ENCODE measurements at regions not wholly inside any gene's neighbourhood (a gene's known extent, or its start where the extent isn't known, plus 50 kb on each side); places are given as distances from the start of the nearest gene placed in this dataset.
"Not testable (repeated sequence)": the region's sequence is repeated elsewhere in the genome, so short reads cannot be mapped to it uniquely, and the experiment has no call there.

DNA sequence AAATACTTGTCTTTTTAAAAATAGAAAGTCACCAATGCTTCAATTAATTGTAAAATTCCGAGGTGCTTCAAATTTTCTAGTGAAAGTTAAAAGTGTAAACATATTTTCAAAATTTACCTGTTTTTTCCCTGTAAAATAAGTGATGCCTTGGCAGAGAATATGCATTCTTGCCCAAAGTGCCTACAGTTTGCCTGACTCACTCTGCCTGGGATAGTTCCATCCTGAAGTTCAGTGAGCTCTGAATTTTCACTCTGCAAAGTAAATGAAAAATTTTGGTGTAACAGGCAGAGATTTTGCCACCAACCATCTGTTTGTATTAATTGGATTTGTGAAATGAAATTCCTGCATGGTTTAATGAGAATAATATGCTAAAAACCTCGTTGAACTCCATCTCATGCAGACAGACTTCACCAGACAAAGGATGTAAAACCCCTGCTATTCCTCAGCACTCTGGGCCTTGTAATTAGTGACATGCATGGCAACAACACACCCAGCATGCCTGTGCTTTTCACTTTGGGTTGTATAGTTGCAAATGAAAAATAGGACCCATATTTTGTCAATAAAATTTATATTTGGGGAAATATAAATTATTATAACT is 117.4 kb upstream of the GNAI1 start:
- no peak for ATAC-seq (ENCODE audit: low read depth in 2 of 2)
- peaks cover 0 to 10% (median 3%) of the 10 kb centered on the region in 4 donors for H3K4me1 Mint-ChIP-seq
- no peaks in the 10 kb centered on the region for H3K27me3 ChIP-seq (ENCODE audit: control insufficient read depth, insufficient read depth, low read length)
- H3K9me3 Mint-ChIP-seq: peaks cover 0 to 16% (median 7%) of the 10 kb centered on the region in 7 donors
- H3K36me3 Mint-ChIP-seq: no peaks in the 10 kb centered on the region
- DNase-seq: no peak
- H3K9me3 ChIP-seq (ENCODE audit: control insufficient read depth in 2 of 2, low read length in 2 of 2): no peaks in the 10 kb centered on the region
- no peaks in the 10 kb centered on the region for H3K27me3 Mint-ChIP-seq
- no peak overlapping the region for H3K4me3 Mint-ChIP-seq
- no peak overlapping the region for H3K4me3 ChIP-seq (ENCODE audit: low read depth, low read length)
- no peaks in the 10 kb centered on the region for H3K4me1 ChIP-seq (ENCODE audit: control insufficient read depth, insufficient read depth, low read length, poor library complexity, severe bottlenecking)
- H3K27ac Mint-ChIP-seq: no peak overlapping the region
- no peak overlapping the region for H3K27ac ChIP-seq (ENCODE audit: insufficient read depth, low read length, poor library complexity, severe bottlenecking)
- no peaks in the 10 kb centered on the region for H3K36me3 ChIP-seq (ENCODE audit: control insufficient read depth, insufficient read depth, low read length)

- no peaks in the 10 kb centered on the region for H3K9me3 ChIP-seq (ENCODE audit: control insufficient read depth in 2 of 2, low read length in 2 of 2)
- H3K27me3 Mint-ChIP-seq: no peaks in the 10 kb centered on the region
- no peak overlapping the region for H3K4me3 Mint-ChIP-seq
- no peaks in the 10 kb centered on the region for H3K27me3 ChIP-seq (ENCODE audit: control insufficient read depth, insufficient read depth, low read length)
- no peak overlapping the region for H3K27ac Mint-ChIP-seq
- ATAC-seq (ENCODE audit: low read depth in 2 of 2) (no peak), DNase-seq (no peak)
- H3K36me3 Mint-ChIP-seq: no peaks in the 10 kb centered on the region
- no peak overlapping the region for H3K27ac ChIP-seq (ENCODE audit: insufficient read depth, low read length, poor library complexity, severe bottlenecking)
- no peak overlapping the region for H3K4me3 ChIP-seq (ENCODE audit: low read depth, low read length)
- H3K9me3 Mint-ChIP-seq: peaks cover 0 to 10% (median 5%) of the 10 kb centered on the region in 7 donors
- H3K4me1 ChIP-seq (ENCODE audit: control insufficient read depth, insufficient read depth, low read length, poor library complexity, severe bottlenecking): no peaks in the 10 kb centered on the region
- no peaks in the 10 kb centered on the region for H3K36me3 ChIP-seq (ENCODE audit: control insufficient read depth, insufficient read depth, low read length)
- no peaks in the 10 kb centered on the region for H3K4me1 Mint-ChIP-seq
Observed at GRCh38 chr7:80014511-80014910, 120.1 kb upstream of the GNAI1 start.

DNA sequence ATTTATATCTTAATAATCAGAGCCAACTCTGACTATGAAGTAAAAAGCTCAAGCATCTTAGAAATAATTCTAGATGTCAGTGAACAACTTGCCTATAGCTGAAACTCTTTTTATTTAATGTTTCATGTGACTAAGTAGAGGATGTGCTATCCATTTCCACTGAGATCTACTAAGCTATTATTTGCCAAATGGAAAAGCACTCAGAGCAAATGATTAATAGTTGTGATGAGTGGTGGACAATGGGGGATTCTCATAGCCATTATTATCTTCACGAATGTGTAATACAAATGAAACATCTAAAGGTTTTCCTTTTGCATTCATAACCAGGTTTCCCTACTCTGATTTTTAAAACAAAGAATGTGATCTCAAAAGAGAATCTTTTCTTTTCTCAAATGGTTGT is 126.6 kb upstream of the GNAI1 start:
- no peak for ATAC-seq (ENCODE audit: low read depth in 2 of 2)
- H3K4me3 Mint-ChIP-seq: no peak overlapping the region

GRCh38 chr7:80002865-80003264 is 131.8 kb upstream of the GNAI1 start:
- Histone ChIP-seq H3K4me3 (ENCODE audit: low read depth, low read length) (no peak overlapping the region), H3K36me3 (ENCODE audit: control insufficient read depth, insufficient read depth, low read length) (no peaks in the 10 kb centered on the region), H3K4me1 (ENCODE audit: control insufficient read depth, insufficient read depth, low read length, poor library complexity, severe bottlenecking) (no peaks in the 10 kb centered on the region), H3K27me3 (ENCODE audit: control insufficient read depth, insufficient read depth, low read length) (no peaks in the 10 kb centered on the region), H3K27ac (ENCODE audit: insufficient read depth, low read length, poor library complexity, severe bottlenecking) (no peak overlapping the region), H3K9me3 (ENCODE audit: control insufficient read depth in 2 of 2, low read length in 2 of 2) (no peaks in the 10 kb centered on the region)
- Mint-ChIP-seq H3K4me3 (no peak overlapping the region), H3K36me3 (no peaks in the 10 kb centered on the region), H3K4me1 (no peaks in the 10 kb centered on the region), H3K27ac (no peak overlapping the region), H3K27me3 (no peaks in the 10 kb centered on the region), H3K9me3 (peaks cover 0 to 4% (median 0%) of the 10 kb centered on the region in 7 donors)
- ATAC-seq (ENCODE audit: low read depth in 2 of 2) (no peak), DNase-seq (no peak)

More for the DNA sequence above, 126.6 kb upstream of the GNAI1 start:
- H3K36me3 ChIP-seq (ENCODE audit: control insufficient read depth, insufficient read depth, low read length): no peaks in the 10 kb centered on the region
- no peaks in the 10 kb centered on the region for H3K4me1 ChIP-seq (ENCODE audit: control insufficient read depth, insufficient read depth, low read length, poor library complexity, severe bottlenecking)
- H3K9me3 ChIP-seq (ENCODE audit: control insufficient read depth in 2 of 2, low read length in 2 of 2): no peaks in the 10 kb centered on the region
- no peak for DNase-seq
- Mint-ChIP-seq H3K27ac (no peak overlapping the region), H3K27me3 (no peaks in the 10 kb centered on the region), H3K4me1 (no peaks in the 10 kb centered on the region), H3K9me3 (peaks cover 0 to 7% (median under 1%) of the 10 kb centered on the region in 7 donors), H3K36me3 (no peaks in the 10 kb centered on the region)
- no peaks in the 10 kb centered on the region for H3K27me3 ChIP-seq (ENCODE audit: control insufficient read depth, insufficient read depth, low read length)
- no peak overlapping the region for H3K27ac ChIP-seq (ENCODE audit: insufficient read depth, low read length, poor library complexity, severe bottlenecking)
- H3K4me3 ChIP-seq (ENCODE audit: low read depth, low read length): no peak overlapping the region

DNA sequence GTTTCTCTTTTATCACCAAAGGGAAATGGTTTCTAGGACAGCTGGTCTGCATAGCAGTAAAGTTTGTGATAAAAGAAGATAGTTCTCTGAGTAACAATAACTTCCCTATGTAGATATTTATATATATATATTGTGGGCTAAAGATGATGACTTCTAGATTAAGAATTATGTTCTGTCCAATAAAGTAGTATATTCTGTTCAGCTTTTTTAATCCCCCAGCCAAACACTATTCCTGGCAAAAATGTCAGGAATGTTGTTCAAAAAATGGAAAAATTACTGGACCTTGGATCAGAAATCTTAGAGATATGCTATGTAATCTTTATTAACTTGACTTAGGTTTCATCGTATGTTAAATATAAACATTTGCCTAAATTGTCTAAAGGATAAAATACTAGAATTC is 136.3 kb upstream of the GNAI1 start:
- DNase-seq (no peak), ATAC-seq (ENCODE audit: low read depth in 2 of 2) (no peak)
- Histone ChIP-seq H3K4me1 (ENCODE audit: control insufficient read depth, insufficient read depth, low read length, poor library complexity, severe bottlenecking) (no peaks in the 10 kb centered on the region), H3K4me3 (ENCODE audit: low read depth, low read length) (no peak overlapping the region), H3K9me3 (ENCODE audit: control insufficient read depth in 2 of 2, low read length in 2 of 2) (no peaks in the 10 kb centered on the region), H3K36me3 (ENCODE audit: control insufficient read depth, insufficient read depth, low read length) (no peaks in the 10 kb centered on the region), H3K27ac (ENCODE audit: insufficient read depth, low read length, poor library complexity, severe bottlenecking) (no peak overlapping the region), H3K27me3 (ENCODE audit: control insufficient read depth, insufficient read depth, low read length) (no peaks in the 10 kb centered on the region)
- Mint-ChIP-seq H3K4me3 (no peak overlapping the region), H3K36me3 (no peaks in the 10 kb centered on the region), H3K27me3 (no peaks in the 10 kb centered on the region), H3K9me3 (peaks cover 0 to 4% (median 2%) of the 10 kb centered on the region in 7 donors), H3K27ac (no peak overlapping the region), H3K4me1 (no peaks in the 10 kb centered on the region)

DNA sequence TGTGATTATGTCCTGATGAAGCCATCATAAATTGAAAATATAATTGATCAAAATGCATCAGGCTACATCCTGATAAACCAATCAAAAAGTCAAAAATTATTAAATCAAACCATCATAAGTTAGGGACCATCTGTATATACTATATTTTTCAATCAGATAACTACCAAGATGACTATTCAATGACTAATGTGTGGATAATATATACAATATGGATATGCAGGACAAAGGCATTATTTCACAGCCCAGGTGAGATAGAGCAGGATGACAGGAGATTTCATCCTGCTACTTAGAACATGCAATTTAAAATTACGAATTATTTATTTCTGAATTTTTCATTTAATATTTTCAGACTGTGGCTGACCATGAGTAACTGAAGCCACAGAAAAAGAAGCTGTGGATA is 137.3 kb upstream of the GNAI1 start:
- Mint-ChIP-seq H3K27ac (no peak overlapping the region), H3K4me1 (no peaks in the 10 kb centered on the region), H3K36me3 (no peaks in the 10 kb centered on the region), H3K27me3 (no peaks in the 10 kb centered on the region), H3K4me3 (no peak overlapping the region), H3K9me3 (peaks cover 0 to 4% (median 2%) of the 10 kb centered on the region in 7 donors)
- no peaks in the 10 kb centered on the region for H3K36me3 ChIP-seq (ENCODE audit: control insufficient read depth, insufficient read depth, low read length)
- H3K4me1 ChIP-seq (ENCODE audit: control insufficient read depth, insufficient read depth, low read length, poor library complexity, severe bottlenecking): no peaks in the 10 kb centered on the region
- no peaks in the 10 kb centered on the region for H3K27me3 ChIP-seq (ENCODE audit: control insufficient read depth, insufficient read depth, low read length)
- ATAC-seq (ENCODE audit: low read depth in 2 of 2): no peak
- H3K27ac ChIP-seq (ENCODE audit: insufficient read depth, low read length, poor library complexity, severe bottlenecking): no peak overlapping the region
- DNase-seq: no peak
- no peak overlapping the region for H3K4me3 ChIP-seq (ENCODE audit: low read depth, low read length)
- H3K9me3 ChIP-seq (ENCODE audit: control insufficient read depth in 2 of 2, low read length in 2 of 2): no peaks in the 10 kb centered on the region

DNA sequence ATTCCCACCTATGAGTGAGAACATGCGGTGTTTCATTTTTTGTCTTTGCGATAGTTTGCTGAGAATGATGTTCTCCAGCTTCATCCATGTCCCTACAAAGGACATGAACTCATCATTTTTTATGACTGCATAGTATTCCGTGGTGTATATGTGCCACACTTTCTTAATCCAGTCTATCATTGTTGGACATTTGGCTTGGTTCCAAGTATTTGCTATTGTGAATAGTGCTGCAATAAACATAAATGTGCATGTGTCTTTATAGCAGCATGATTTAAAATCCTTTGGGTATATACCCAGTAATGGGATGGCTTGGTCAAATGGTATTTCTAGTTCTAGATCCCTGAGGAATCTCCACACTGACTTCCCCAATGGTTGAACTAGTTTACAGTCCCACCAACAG is 138.9 kb upstream of the GNAI1 start:
- H3K9me3 ChIP-seq (ENCODE audit: control insufficient read depth in 2 of 2, low read length in 2 of 2); H3K27me3 Mint-ChIP-seq: not testable (repeated sequence)

DNA sequence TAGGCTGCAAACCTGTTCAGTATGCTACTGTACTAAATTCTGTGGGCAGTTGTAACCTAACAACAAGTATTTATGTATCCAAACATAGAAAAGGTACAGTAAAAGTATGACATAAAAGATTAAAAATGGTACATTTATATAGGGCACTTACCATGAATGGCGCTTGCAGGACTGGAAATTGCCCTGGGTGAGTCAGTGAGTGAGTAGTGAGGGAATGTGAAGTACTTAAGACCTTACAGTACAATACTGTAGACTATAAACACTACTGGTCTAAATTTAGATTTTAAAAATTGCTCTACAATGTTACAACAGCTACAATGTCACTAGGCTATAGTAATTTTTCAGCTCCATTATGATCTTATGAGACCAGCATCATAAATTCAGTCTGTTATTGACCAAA is 146.0 kb upstream of the GNAI1 start:
- no peaks in the 10 kb centered on the region for H3K27me3 Mint-ChIP-seq
- no peaks in the 10 kb centered on the region for H3K36me3 Mint-ChIP-seq
- no peak for DNase-seq

More for the DNA sequence above, 138.9 kb upstream of the GNAI1 start:
- not testable (repeated sequence) for DNase-seq; H3K4me1 ChIP-seq (ENCODE audit: control insufficient read depth, insufficient read depth, low read length, poor library complexity, severe bottlenecking); H3K9me3 Mint-ChIP-seq; H3K27ac Mint-ChIP-seq; H3K36me3 Mint-ChIP-seq; H3K4me1 Mint-ChIP-seq; H3K27ac ChIP-seq (ENCODE audit: insufficient read depth, low read length, poor library complexity, severe bottlenecking); H3K4me3 ChIP-seq (ENCODE audit: low read depth, low read length); H3K27me3 ChIP-seq (ENCODE audit: control insufficient read depth, insufficient read depth, low read length); ATAC-seq (ENCODE audit: low read depth in 2 of 2); H3K36me3 ChIP-seq (ENCODE audit: control insufficient read depth, insufficient read depth, low read length)
- peak overlapping the region in 1 of 4 donors; percentile 2 for H3K4me3 Mint-ChIP-seq

More for the DNA sequence above, 146.0 kb upstream of the GNAI1 start:
- Histone ChIP-seq H3K36me3 (ENCODE audit: control insufficient read depth, insufficient read depth, low read length) (no peaks in the 10 kb centered on the region), H3K4me3 (ENCODE audit: low read depth, low read length) (no peak overlapping the region), H3K27me3 (ENCODE audit: control insufficient read depth, insufficient read depth, low read length) (no peaks in the 10 kb centered on the region), H3K9me3 (ENCODE audit: control insufficient read depth in 2 of 2, low read length in 2 of 2) (no peaks in the 10 kb centered on the region), H3K27ac (ENCODE audit: insufficient read depth, low read length, poor library complexity, severe bottlenecking) (no peak overlapping the region), H3K4me1 (ENCODE audit: control insufficient read depth, insufficient read depth, low read length, poor library complexity, severe bottlenecking) (no peaks in the 10 kb centered on the region)
- Mint-ChIP-seq H3K4me3 (no peak overlapping the region), H3K4me1 (no peaks in the 10 kb centered on the region), H3K9me3 (peaks cover 0 to 3% (median 0%) of the 10 kb centered on the region in 7 donors), H3K27ac (no peak overlapping the region)
- ATAC-seq (ENCODE audit: low read depth in 2 of 2): no peak
